NOMO-1 treated with dmso at 0.1 percent for 144 hours (cell line): ENCODE measurements at regions not wholly inside any gene's neighbourhood (a gene's known extent, or its start where the extent isn't known, plus 50 kb on each side); places are given as distances from the start of the nearest gene placed in this dataset.
A peak's percentile ranks its signal among the peaks of the same experiment; 100 is the strongest.

ENCODE experiments used
- DNase-seq: peaks from one replicate; lab custom pipeline; 2025; ENCODE audit not compliant: unreplicated experiment; lab: John Stamatoyannopoulos, UW

DNA sequence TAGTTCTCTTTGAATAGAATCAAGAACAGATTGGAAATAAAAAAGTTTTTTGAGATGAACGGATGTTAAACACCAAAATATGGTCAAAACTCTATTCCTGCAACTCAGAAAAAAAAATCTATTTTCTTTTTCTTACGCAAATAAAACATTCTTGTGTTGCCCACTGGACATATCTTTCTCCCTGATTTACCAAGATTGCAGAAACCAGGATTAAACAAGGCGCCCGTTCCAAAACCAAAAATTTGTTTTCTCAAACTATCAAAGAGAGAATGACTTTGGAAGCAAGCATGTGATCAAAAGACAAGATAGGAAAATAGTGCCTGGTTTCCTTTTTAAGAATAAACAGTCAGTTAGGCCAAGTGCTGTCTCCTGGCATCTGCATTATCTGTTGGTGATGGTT is 273.1 kb downstream of the CLIC5 start:
- no peak for DNase-seq

DNA sequence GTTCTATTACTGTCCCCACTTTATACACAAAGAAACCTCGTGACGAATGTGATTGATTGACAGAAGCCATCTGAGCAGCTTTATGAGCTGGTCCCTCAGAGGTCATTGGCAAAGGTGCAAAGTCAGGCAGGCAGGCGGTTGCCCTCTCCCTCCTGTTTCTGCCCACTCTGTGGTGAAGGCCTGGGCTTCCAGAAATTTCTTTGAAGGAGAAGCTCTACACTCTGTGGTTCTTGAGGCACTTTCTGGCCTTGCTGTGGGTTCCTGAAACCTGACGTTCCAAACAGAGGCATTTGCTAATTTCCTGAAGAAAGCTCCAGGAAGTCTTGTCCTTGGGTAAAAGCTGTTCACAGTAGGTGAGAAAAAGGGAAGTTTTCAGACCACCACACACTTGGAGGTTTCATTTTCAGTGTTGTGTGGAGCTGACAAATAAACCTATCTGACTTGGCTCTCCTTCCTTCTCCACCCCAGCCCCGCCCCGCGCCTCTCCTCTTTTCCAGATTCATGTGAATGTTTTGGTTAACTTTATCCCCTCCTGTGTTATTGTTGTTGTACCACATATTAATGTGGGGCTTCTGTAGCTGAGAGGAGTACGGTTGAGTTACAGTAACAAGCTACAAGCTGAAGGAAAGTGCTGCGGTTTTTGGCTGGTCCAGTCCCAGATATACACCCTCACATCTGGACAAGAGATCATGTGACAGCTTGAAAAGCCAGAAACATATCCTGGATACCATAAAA is 274.1 kb downstream of the CLIC5 start:
- peak; percentile 80 for DNase-seq

DNA sequence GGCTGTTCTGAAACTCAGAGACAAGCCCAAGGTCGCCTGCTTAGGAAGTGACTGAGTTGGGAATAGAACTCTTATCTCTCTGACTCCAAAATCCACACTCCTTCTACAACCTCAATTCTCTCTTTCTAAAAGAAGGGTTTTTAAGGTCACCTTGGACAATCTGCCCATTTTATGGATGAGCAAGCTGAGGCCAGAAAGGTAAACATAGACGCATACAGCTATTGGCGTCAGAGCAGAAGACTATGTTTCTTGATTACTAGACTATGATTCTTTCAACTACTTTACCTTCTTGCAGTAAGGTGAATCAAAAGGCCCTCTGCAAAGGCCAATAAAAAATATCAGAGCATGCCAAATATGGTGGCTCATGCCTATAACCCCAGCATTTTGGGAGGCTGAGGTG is 276.6 kb downstream of the CLIC5 start:
- no peak for DNase-seq

DNA sequence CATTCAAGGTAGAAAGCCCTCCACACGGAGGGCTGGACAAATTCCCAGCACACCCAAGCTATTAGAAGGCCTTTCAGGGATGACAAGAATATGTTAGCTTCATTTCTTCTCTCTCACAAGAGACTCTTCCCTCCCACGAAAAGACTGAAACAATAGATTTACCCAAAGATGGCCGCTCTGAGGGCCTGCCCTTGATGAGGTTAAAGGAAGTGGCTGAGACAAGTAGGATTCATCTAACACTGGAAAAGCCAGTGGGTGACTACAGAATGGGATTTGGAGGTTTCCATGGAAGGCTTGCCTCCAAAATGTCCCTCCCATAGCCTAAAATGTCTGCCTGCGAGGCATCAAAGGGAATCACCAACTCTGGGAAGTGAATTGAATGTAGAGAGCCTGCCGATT is 277.6 kb downstream of the CLIC5 start:
- no peak for DNase-seq

DNA sequence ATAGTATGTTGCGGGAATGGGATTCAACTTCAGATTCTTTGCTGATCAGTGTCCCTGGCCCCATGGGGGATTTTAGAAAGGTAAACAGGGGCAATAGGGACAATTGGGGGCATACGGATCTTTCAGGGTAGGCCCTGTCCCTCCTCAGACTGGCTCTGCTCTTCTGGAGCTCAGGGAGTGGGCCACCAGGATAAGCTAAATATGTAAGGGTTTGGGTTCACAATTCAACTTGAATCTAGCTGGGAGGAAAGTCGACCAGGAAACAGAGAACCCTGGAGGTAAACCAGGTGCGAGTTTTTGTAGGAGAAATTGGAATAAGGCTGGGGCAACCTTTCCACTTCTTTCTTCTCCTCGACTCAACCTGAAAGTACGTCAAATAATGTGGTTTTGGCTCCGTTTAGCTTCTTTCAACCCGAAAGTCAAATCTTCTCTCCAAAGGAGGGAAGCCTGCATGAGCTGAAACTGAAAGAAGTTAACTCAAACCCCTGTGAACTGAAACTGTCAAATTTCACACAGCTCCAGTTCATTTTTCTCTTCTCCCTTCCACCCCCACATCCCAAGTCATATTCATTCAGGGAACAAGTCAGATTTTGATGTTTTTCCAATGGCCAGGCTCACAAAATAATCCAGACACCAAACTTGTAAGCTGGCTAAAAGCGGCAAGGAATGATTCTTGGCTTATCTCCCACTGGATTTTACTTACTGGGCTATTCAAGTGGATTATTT is 278.2 kb downstream of the CLIC5 start:
- DNase-seq = no peak

DNA sequence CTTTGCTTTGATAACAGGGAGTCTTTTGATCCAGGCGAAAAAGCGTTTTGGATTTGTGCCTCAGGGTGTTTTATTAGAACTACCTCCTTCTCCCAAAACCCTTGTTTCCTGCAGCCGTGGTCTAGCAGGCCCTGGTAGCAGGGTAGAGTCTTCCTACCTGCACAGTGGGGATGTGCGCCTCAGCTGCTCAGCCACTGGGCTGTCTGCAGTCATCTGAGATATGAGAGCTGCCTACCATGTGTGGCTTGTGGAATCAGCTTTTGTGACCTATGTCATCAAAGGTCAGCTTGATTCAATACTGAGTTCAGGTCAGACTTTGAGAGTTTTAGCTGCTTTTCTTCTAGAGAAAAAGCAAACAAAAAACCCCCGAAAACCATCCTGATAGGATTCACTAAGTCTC is 279.5 kb downstream of the CLIC5 start:
- no peak for DNase-seq

DNA sequence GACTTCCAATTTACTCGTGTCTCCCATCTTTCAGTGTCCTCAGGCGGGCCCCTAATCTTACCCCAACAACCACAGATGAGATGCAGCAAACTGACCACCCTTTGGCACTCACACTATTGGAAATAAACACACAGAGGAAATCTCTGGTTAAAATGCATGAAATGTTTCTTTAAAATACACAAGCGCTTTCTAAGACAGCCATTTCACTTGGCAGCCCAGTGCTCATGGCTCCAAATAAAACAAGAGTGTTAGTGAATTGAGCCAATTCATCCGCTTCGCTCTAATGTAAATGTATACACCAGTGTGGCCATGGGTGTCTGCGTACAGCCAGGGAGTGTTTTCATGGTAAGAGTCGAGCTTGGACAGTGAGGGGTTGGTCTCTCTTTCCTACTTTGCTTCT is 282.9 kb downstream of the CLIC5 start:
- no peak for DNase-seq

DNA sequence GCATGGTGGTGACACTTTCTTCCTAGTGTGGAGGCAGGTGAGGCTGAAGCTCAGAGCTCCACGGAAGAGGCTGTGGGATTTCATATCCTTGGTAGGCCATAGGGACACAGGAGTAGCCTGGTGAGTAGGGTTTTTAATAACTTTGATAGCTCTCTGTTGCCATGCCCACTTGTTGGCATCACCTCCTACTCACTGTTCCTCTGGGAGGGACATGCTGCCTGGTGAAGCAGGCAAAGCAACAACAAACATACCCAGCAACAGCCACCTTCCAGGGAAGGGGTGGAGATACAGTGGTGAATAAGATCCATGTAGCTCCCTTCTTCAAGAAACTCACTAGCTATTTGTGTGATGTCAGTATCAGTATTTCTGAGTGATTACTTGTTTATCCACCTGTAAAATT is 285.4 kb downstream of the CLIC5 start:
- no peak for DNase-seq

DNA sequence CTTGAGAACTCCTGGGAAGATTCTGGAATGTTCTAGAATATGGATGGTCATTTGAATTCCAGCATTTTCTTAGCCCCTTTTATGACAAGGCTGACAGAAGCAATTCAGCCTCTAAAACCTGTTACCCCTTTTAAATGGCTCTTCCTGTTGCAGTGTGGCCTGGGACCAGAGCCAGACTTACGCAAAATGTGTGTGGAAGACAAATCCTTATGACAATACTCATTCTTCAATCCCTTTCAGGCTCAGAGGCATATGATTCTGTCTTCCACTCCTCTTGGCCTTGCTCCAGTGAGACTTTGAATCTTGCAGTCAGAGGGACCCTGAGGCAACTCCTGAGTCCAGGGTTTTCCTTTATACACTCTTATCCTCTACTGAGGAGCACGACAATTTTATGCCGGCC is 287.0 kb downstream of the CLIC5 start:
- no peak for DNase-seq

DNA sequence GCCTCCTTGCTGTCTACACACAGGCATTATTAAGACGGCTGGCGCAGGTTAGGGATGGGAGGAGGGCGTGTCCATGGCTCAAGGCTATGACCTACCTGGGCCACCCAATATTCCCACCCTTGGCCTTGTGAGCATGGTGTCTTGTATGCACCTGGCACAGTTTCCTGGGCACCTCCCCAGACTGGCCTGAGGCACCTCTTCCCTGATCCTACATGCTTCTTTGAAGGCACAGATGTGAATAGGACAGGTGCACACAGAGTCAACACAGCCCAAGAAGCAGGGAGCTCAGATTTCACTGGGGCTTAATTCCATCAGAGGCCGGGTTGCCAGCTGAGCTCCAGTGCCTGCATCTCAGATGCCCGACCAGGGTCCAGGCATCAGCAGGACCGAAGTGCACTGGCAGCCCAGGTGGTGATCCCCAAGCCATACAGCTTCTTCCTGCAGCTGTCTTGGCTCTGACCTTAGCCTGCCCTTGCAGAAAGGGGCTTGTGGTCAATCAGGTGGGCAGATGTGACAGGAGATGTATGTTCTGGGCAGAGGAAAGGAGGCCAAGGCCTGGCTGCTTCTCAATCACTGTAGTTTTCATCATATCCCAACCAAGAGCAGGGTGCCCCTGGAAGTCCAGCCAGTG is 287.7 kb downstream of the CLIC5 start:
- DNase-seq = no peak

DNA sequence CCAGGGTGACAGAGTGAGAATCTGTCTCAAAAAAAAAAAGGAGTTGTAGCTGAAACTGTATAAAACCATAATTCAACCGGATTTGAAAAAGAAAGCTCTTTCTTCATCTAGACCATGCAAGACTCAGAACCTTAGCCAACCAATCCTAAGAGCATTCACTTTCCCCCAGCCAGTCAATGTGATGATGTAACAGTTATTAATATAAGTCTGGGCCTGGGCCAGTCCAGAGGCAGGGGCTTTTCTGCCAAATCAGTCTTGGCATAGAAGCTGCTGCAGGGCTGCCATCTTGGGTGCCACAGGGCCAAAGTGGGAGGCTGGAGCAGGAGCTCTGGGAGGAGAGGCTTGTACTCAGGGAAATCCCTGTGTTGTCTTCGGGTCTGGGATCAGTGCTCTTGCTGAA is 288.4 kb downstream of the CLIC5 start:
- no peak for DNase-seq

DNA sequence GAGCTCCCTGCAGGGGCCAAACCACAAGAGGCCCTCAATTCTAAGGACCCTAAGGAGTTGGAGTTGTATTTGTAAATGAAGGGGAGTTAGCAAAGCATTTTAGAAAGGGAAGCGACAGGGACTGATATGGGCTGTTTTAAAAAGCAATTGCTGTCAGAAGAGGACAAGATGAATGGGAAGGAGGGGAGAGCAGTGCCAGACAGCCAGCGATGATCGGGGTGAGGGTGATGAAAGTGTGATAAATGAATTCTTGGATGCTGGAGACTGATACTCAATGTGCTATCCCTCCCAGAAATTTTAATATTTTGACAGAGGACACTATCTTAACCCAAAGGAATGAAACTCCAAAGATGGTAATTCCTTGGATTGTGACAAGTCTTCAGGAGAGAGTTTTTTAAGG is 289.2 kb downstream of the CLIC5 start:
- DNase-seq = no peak

DNA sequence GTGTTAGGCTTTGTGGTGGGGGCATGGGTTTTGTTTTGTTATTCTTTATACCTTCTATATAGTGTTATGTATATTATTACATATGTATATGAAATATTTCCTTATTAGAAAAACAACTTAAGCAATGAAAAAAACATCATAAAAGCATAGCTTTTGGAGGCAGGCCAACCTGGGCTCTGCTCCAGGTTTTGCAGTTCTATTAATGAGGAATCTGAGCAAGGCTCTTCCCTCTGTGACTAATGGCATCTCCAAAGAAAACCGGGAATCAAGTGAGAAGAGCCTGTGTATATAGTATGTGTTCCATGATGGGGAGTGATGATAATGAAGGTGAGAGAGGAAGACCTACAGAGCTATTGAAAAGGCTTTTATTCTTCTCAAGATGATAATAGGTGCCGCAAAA is 291.1 kb downstream of the CLIC5 start:
- DNase-seq = no peak

DNA sequence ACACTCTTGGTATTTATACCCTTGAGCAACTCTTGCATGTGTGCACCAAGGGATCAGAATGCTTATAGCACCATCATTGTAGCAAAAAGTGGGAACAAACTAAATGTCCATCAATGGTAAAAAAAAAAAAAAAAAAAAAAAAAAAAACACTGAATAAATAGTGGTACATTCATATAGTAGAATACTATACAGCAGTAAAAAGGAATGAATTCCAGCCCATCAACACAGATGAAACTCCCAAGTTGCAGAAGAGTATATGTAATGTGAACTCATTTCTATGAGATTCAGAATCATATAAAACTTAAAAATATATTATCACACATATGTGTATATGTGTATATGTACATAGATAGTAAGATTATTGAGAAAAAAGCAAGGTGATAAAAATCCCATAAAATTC is 291.6 kb downstream of the CLIC5 start:
- no peak for DNase-seq

DNA sequence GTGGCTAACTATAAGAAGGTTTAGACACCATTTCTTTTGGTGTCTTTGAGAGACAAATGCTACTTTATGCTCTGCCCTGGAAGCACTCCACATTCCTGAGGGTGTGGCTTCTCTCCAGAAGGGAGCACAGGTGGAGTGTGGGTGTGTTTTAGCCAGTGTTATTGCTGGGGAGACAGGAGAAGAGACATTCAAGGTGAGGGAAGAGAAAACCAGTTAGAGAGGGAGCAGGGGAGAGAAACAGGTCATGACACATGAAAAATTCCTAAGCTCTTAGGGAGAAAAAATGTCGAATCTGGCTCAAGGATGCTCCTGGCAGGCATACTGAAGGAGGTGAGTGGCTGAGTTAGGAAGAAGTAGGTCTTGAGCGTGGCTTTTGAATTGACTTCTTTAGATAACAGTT is 292.8 kb downstream of the CLIC5 start:
- no peak for DNase-seq

DNA sequence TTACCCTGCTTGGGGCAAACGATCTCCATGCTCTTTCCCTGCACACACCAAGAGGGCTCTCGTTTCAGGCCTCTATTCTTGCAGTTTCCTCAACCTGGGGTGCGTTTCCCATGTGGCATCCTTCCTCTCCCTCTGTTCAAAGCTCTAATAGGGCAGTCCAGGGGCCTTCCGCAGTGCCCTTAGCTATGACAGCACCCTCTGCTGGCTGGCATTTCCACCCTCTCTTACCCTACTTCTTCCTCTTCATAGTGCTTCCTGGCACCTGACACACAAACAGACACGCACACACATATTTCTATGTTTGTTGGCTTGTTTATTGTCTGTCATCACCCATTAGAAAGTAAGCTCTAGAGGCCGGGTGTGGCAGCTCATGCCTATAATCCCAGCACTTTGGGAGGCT is 294.0 kb downstream of the CLIC5 start:
- DNase-seq = no peak

DNA sequence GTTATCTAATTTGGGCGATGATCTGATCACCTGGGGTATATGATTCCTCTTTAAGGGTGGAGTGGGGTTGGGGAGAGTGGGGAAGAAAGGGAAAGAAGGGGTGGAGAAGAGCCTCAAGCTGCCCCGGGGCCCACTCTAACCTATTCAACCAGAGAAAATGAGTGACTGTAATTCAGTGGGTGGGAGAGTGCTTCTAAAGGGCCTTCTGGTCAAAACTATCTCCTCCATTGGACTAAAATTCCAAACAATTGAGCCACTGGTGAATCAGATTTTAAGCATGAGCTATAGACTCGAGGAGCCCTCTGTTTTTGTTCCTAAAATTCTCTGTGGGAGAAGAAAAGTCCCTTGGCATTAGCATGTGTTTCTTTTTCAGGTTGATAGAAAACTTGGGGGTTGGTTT is 296.8 kb downstream of the CLIC5 start:
- DNase-seq = no peak

DNA sequence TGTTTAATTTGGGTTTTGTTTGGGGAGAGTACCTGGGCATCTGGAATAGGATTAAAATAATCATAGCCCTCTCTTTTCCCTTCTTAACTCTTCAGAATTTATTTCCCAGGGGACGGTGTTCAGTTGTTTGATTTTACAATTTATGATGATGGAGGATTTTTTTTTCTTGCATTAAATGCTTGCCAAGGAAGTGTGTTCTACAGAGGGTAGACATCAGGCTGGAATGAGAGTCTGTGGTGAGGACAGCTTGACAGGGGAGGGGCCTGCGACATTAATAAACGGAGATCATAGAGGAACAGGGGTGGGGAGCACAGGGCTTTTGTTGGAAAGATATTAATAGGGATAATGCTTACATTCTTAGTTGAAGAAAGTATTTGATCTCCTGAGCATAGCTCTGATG is 297.5 kb downstream of the CLIC5 start:
- DNase-seq = no peak

DNA sequence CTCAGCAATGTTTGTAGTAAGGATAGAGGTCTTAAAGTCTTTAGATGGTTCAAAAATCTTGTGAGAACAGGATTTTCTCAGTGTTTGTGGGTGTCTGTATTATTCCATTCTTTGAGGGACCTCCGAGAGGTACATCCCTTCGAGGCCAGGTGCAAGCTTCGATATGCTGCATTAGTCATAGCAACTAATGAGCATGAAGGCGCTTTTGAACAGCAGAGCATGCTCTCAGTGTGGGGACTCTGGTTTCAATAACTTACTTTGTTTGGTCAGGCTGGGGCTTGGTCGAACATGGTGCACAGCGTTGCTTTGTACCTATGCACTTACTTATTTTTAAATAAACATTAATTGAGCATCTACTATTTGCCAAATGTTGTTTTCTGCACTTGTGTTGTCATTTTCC is 297.9 kb downstream of the CLIC5 start:
- DNase-seq = no peak

DNA sequence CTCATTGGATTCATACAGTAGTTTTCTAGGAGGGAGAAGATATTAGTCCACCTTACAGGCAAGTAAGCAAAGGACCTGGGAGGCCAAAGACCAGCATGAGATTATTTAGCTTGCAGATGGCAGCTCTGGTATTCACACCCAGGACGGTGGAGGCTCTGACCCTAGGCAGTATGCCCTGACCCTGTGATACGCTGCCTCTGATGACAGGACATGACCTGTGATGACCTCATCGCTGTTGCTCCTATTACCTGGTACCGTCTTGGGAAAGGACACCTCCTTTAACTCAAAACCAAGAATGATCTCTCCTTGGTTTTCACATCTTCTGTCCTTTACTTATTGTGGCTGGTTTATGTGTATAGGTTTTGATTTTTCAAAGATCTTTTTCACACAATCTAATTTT is 298.6 kb downstream of the CLIC5 start:
- no peak for DNase-seq

DNA sequence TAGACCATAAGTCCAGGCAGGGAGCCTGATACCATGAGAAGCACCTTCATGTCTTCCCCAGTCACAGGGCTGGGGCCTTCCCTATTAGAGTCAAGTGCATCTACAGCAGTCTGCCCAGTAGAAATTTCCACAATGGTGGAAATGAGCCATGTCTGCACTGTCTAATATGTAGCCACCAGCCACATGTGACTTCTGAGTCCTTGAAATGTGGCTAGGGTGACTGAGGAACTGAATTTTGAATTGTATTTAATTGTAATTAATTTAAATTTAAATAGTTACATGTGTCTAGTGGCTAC is 300.2 kb downstream of the CLIC5 start:
- DNase-seq = no peak

DNA sequence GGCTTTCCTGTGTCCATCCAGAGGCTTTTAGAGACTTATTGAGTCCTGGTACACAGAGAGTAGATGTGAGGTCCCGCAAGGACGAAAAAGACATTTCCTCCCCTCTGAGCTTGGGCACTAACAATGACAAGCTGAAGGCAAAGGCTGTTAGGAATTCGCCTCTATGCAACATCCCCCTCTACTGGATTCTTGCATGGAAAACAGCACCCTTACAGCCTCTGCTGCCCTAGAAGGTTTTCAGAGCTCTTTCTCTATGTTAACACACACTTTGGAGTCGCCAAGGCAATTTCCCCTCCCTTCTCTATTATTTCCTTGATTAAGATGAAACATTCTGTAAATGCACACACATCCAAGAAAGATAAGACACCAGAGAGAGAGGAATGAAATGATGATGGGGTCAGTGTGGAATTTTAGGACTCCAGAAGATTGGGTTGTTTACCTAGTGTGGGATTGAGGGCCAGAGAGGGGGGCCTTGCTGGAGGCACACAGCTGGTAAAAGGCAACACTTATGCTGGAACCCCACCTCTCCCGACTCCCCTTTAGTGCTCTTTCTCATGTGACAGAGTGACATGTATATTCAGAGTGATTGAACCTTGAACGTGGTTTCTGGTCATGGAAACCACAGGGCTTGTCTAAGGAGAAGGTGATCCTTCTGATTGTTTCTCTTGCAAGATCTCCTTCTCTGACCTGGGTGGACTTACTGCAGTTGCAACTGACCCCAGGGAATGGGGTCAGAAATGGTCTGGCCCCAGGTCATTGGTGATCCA is 300.7 kb downstream of the CLIC5 start:
- DNase-seq = peak; percentile 44
